A549 (cell line): ENCODE measurements at regions not wholly inside any gene's neighbourhood (a gene's known extent, or its start where the extent isn't known, plus 50 kb on each side); places are given as distances from the start of the nearest gene placed in this dataset.

ENCODE experiments used
- ATAC-seq, 2 experiments: fragments of 200-7000 bp in 1 of 2; fragments of >200 bp in 1 of 2; cut with Nextera tagmentation in 1 of 2; cut with Tn5 transposase in 1 of 2; 3 replicates each; pipeline versions ENCODE4 v1.8.0 to v1.9.1; 2018 to 2020; ENCODE audit warnings: mild to moderate bottlenecking in 1 of 2, moderate library complexity in 1 of 2
- CTCF ChIA-PET: fragments of 300-600 bp; sonication (Branson Sonifier 250); formaldehyde crosslinking; extraction: SDS; loops from one replicate; lab custom pipeline; 2021; ENCODE audit warnings: antibody characterized with exemption, inconsistent platforms; lab: Yijun Ruan, JAX
- POLR2A ChIA-PET: fragments of 350-600 bp; formaldehyde crosslinking; extraction: SDS; loops from one replicate; lab custom pipeline; 2021; ENCODE audit warnings: antibody characterized with exemption, inconsistent platforms; lab: Yijun Ruan, JAX
- DNase-seq, 2 experiments: peaks; one replicate each; pipeline versions ENCODE4 v3.0.0 to v3.0.0-alpha.2; 2011 to 2016; ENCODE audit warnings: low read depth in 1 of 2, low spot score in 1 of 2
- FAIRE-seq: peaks from 2 replicates; lab custom pipeline; 2011; peaks lifted over from hg19 to GRCh38; lab: Jason Lieb, UNC
- H3K27ac ChIP-seq, 2 experiments: fragments of >200 bp; sonication (Bioruptor Twin); formaldehyde crosslinking; 3 replicates each; pipeline ENCODE4 v1.5.1; 2016 to 2017
- H3K4me1 ChIP-seq: fragments of >200 bp; sonication (Bioruptor Twin); formaldehyde crosslinking; 3 replicates; pipeline ENCODE4 v1.6.1; 2016
- H3K4me2 ChIP-seq: fragments of >200 bp; sonication (Bioruptor Twin); formaldehyde crosslinking; 3 replicates; pipeline ENCODE4 v1.6.1; 2016
- H3K4me3 ChIP-seq: fragments of >200 bp; sonication (Bioruptor Twin); formaldehyde crosslinking; 3 replicates; pipeline ENCODE4 v1.5.1; 2016
- H3K9me3 ChIP-seq: fragments of >200 bp; sonication (Bioruptor Twin); formaldehyde crosslinking; 3 replicates; pipeline ENCODE4 v1.6.1; 2016
- CBX2 ChIP-seq: fragments of 200-600 bp; sonication (generic); IDR thresholded peaks from 2 replicates; pipeline ENCODE4 v1.6.1; 2016; ENCODE audit warnings: low read depth, mild to moderate bottlenecking, borderline replicate concordance
- CHD2 ChIP-seq: fragments of 150-350 bp; IDR thresholded peaks from 2 replicates; pipeline ENCODE4 v1.6.1; 2014; ENCODE audit warnings: low read length; ENCODE audit not compliant: partially characterized antibody
- FOSL2 ChIP-seq, 2 experiments: fragments of 450-650 bp in 1 of 2; fragments of >200 bp in 1 of 2; sonication (Bioruptor Twin) in 1 of 2; formaldehyde crosslinking; IDR thresholded peaks; 2 replicates each; pipeline versions ENCODE4 v1.5.0 to v1.6.1; 2016 to 2020; ENCODE audit warnings: mild to moderate bottlenecking in 1 of 2, moderate library complexity in 1 of 2
- GATA3 ChIP-seq: IDR thresholded peaks from 2 replicates; pipeline ENCODE4 v1.6.1; 2012; ENCODE audit warnings: borderline replicate concordance
- HEYL ChIP-seq: fragments of 250-450 bp; sonication (Bioruptor Pico); IDR thresholded peaks from 2 replicates; pipeline ENCODE4 v1.8.0; 2021; ENCODE audit warnings: mild to moderate bottlenecking, moderate library complexity
- HOXB13 ChIP-seq: fragments of 250-450 bp; sonication (Bioruptor Pico); IDR thresholded peaks from 2 replicates; pipeline ENCODE4 v1.5.0; 2020; ENCODE audit warnings: low read depth, mild to moderate bottlenecking, moderate library complexity
- JUN ChIP-seq, 2 experiments: fragments of >200 bp; sonication (Bioruptor Twin); formaldehyde crosslinking; IDR thresholded peaks; 2 replicates in 1 of 2; 3 replicates in 1 of 2; pipeline ENCODE4 v1.6.1; 2016 to 2017
- MAZ ChIP-seq: fragments of 150-350 bp; IDR thresholded peaks from 2 replicates; pipeline ENCODE4 v1.6.1; 2014; ENCODE audit warnings: antibody characterized with exemption, low read depth, low read length, borderline replicate concordance
- NPAS2 ChIP-seq: fragments of 250-450 bp; sonication (Bioruptor Pico); IDR thresholded peaks from 2 replicates; pipeline ENCODE4 v1.8.0; 2022; ENCODE audit warnings: mild to moderate bottlenecking, moderate library complexity, borderline replicate concordance
- PHF8 ChIP-seq: fragments of 200-600 bp; sonication (generic); IDR thresholded peaks from 2 replicates; pipeline ENCODE4 v1.6.1; 2016; ENCODE audit warnings: low read depth, mild to moderate bottlenecking, antibody characterized with exemption, moderate library complexity, borderline replicate concordance
- RNF2 ChIP-seq: fragments of 200-600 bp; sonication (generic); IDR thresholded peaks from 2 replicates; pipeline ENCODE4 v1.6.1; 2016; ENCODE audit warnings: low read depth, mild to moderate bottlenecking, antibody characterized with exemption, moderate library complexity, borderline replicate concordance
- SREBF2 ChIP-seq: fragments of 450-650 bp; IDR thresholded peaks from 2 replicates; pipeline ENCODE4 v1.6.1; 2014; ENCODE audit warnings: mild to moderate bottlenecking, moderate library complexity
- WGBS: methylation state at CpG from one replicate; pipeline ENCODE4 v1.1.6; 2017; ENCODE audit errors: missing lambda C conversion rate; 5-methylcytosine and 5-hydroxymethylcytosine counted together
- TF ChIP-seq, protein P1 (sequence below): fragments of >200 bp; sonication (Bioruptor Twin); formaldehyde crosslinking; IDR thresholded peaks from 3 replicates; pipeline ENCODE4 v1.6.1; 2016
- TF ChIP-seq, protein P2 (sequence below): fragments of 200-600 bp; sonication (generic); IDR thresholded peaks from 2 replicates; pipeline ENCODE4 v1.6.1; 2016; ENCODE audit warnings: antibody characterized with exemption, mild to moderate bottlenecking, moderate library complexity
- TF ChIP-seq, protein P3 (sequence below): IDR thresholded peaks from 2 replicates; pipeline ENCODE4 v1.6.1; 2012
- TF ChIP-seq, protein P4 (sequence below): fragments of 150-350 bp; IDR thresholded peaks from 2 replicates; pipeline ENCODE4 v1.6.1; 2014; ENCODE audit warnings: low read depth, mild to moderate bottlenecking, low read length
- TF ChIP-seq, protein P5 (sequence below): fragments of 450-650 bp; IDR thresholded peaks from 2 replicates; pipeline ENCODE4 v1.6.1; 2014; ENCODE audit warnings: antibody characterized with exemption

DNA sequence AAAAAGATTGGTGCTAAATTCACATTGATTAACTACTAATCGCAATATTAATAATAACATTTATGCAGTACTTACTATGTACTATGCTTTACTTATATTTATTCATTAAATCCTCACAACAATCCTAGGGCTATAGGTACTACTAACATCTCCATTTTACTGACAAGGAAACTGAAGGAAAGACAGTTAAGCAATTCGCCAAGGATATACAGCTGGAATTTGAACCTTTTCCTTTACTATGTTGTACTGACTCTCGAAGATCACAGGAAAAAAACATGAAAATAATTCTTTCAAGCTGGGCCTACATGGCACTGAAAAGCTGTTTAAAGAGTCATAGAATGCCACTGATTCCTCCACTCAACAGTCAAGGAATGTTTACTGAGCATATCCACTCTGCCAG is 185.4 kb downstream of the IPMK start:
- ChIA-PET CTCF (interaction anchor here (1.0 to 1.6 kb wide), 4 partner anchors 16 to 474 kb away, joined by 3 read pairs; no protein-coding TSS in a partner anchor), POLR2A (no interaction called here)
- H3K9me3 ChIP-seq = no peaks in the 10 kb centered on the region
- H3K4me3 ChIP-seq = no peak overlapping the region
- 54% methylated on average over 3 of the region's 3 CpGs for WGBS
- no peak overlapping the region for H3K27ac ChIP-seq
- no peak for FAIRE-seq
- DNase-seq = no peak
- H3K4me2 ChIP-seq = no peak overlapping the region
- TF ChIP-seq, protein P1, sequence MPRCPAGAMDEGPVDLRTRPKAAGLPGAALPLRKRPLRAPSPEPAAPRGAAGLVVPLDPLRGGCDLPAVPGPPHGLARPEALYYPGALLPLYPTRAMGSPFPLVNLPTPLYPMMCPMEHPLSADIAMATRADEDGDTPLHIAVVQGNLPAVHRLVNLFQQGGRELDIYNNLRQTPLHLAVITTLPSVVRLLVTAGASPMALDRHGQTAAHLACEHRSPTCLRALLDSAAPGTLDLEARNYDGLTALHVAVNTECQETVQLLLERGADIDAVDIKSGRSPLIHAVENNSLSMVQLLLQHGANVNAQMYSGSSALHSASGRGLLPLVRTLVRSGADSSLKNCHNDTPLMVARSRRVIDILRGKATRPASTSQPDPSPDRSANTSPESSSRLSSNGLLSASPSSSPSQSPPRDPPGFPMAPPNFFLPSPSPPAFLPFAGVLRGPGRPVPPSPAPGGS = no peak
- no peak for TF ChIP-seq CHD2
- no peak for TF ChIP-seq RNF2
- TF ChIP-seq, protein P2, sequence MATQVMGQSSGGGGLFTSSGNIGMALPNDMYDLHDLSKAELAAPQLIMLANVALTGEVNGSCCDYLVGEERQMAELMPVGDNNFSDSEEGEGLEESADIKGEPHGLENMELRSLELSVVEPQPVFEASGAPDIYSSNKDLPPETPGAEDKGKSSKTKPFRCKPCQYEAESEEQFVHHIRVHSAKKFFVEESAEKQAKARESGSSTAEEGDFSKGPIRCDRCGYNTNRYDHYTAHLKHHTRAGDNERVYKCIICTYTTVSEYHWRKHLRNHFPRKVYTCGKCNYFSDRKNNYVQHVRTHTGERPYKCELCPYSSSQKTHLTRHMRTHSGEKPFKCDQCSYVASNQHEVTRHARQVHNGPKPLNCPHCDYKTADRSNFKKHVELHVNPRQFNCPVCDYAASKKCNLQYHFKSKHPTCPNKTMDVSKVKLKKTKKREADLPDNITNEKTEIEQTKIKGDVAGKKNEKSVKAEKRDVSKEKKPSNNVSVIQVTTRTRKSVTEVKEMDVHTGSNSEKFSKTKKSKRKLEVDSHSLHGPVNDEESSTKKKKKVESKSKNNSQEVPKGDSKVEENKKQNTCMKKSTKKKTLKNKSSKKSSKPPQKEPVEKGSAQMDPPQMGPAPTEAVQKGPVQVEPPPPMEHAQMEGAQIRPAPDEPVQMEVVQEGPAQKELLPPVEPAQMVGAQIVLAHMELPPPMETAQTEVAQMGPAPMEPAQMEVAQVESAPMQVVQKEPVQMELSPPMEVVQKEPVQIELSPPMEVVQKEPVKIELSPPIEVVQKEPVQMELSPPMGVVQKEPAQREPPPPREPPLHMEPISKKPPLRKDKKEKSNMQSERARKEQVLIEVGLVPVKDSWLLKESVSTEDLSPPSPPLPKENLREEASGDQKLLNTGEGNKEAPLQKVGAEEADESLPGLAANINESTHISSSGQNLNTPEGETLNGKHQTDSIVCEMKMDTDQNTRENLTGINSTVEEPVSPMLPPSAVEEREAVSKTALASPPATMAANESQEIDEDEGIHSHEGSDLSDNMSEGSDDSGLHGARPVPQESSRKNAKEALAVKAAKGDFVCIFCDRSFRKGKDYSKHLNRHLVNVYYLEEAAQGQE = no peak
- TF ChIP-seq HOXB13 (CRISPR knock-in tag) = no peak
- no peak for TF ChIP-seq MAZ
- no peak for TF ChIP-seq JUN (IDR thresholded peaks at IDR 0.05)
- no peak for TF ChIP-seq CBX2
- TF ChIP-seq NPAS2 (CRISPR knock-in tag) = no peak
- no peak for TF ChIP-seq GATA3
- TF ChIP-seq SREBF2 = no peak
- TF ChIP-seq PHF8 = no peak
- no peak for TF ChIP-seq HEYL (CRISPR knock-in tag)
- TF ChIP-seq, protein P3, sequence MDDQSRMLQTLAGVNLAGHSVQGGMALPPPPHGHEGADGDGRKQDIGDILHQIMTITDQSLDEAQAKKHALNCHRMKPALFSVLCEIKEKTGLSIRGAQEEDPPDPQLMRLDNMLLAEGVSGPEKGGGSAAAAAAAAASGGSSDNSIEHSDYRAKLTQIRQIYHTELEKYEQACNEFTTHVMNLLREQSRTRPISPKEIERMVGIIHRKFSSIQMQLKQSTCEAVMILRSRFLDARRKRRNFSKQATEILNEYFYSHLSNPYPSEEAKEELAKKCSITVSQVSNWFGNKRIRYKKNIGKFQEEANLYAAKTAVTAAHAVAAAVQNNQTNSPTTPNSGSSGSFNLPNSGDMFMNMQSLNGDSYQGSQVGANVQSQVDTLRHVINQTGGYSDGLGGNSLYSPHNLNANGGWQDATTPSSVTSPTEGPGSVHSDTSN = no peak
- TF ChIP-seq, protein P4, sequence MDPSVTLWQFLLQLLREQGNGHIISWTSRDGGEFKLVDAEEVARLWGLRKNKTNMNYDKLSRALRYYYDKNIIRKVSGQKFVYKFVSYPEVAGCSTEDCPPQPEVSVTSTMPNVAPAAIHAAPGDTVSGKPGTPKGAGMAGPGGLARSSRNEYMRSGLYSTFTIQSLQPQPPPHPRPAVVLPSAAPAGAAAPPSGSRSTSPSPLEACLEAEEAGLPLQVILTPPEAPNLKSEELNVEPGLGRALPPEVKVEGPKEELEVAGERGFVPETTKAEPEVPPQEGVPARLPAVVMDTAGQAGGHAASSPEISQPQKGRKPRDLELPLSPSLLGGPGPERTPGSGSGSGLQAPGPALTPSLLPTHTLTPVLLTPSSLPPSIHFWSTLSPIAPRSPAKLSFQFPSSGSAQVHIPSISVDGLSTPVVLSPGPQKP = no peak
- ATAC-seq = no peak
- no peaks in the 10 kb centered on the region for H3K4me1 ChIP-seq

DNA sequence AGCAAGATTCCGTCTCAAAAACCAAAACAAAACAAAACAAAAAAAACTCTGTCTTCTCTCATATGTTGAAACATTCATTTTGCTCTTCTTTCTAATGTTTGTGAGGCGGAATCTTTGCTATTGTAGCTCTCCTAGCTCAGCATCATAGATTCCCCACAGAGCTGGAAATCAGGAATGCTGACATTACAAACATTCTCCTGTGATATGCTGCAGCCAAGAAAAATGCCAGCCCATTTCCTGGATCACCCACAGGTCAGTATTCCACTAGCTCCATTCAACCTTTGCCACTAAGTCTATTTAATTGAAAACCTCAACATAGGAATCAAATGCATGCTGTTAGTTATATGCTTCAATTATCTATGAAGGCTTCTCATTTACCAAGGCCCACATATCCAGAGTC is 186.3 kb downstream of the IPMK start:
- H3K9me3 ChIP-seq = no peaks in the 10 kb centered on the region
- DNase-seq = no peak
- no peak overlapping the region for H3K4me2 ChIP-seq
- CTCF ChIA-PET = interaction anchor here (1.0 to 1.6 kb wide), 3 partner anchors 15 to 473 kb away, joined by 3 to 4 read pairs (median 3); no protein-coding TSS in a partner anchor
- 7% methylated on average over 2 of the region's 2 CpGs for WGBS
- no peak overlapping the region for H3K4me3 ChIP-seq
- FAIRE-seq = no peak
- POLR2A ChIA-PET = no interaction called here
- H3K27ac ChIP-seq = no peak overlapping the region
- TF ChIP-seq, protein P5, sequence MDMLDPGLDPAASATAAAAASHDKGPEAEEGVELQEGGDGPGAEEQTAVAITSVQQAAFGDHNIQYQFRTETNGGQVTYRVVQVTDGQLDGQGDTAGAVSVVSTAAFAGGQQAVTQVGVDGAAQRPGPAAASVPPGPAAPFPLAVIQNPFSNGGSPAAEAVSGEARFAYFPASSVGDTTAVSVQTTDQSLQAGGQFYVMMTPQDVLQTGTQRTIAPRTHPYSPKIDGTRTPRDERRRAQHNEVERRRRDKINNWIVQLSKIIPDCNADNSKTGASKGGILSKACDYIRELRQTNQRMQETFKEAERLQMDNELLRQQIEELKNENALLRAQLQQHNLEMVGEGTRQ = no peak
- TF ChIP-seq FOSL2 (IDR thresholded peaks at IDR 0.05) = no peak
- no peak for TF ChIP-seq FOSL2 (CRISPR knock-in tag; IDR thresholded peaks at IDR 0.05)
- H3K4me1 ChIP-seq = no peaks in the 10 kb centered on the region
- ATAC-seq = no peak
